CD4-positive, CD25-positive, alpha-beta regulatory T cell (primary cell): ENCODE measurements at regions not wholly inside any gene's neighbourhood (a gene's known extent, or its start where the extent isn't known, plus 50 kb on each side); places are given as distances from the start of the nearest gene placed in this dataset.

Source experiments
- ATAC-seq, 2 donors: fragments of 150-1000 bp; cut with Tn5 transposase; one replicate each; pipeline ENCODE4 v1.10.0; 2021; ENCODE audit warnings: low read depth in 2 of 2, moderate number of reproducible peaks in 2 of 2, moderate library complexity in 1 of 2
- DNase-seq, 3 donors: peaks; one replicate each; pipeline versions ENCODE4 v3.0.0 to v3.0.0-alpha.2; 2012 to 2022; ENCODE audit warnings: mixed read lengths in 1 of 3
- H3K27ac ChIP-seq: one replicate; pipeline ENCODE4 v1.7.0; 2013; ENCODE audit warnings: mild to moderate bottlenecking, low read length; ENCODE audit not compliant: insufficient read depth, poor library complexity, severe bottlenecking
- H3K27me3 ChIP-seq: one replicate; pipeline ENCODE4 v1.7.0; 2013; ENCODE audit warnings: low read length; ENCODE audit not compliant: control insufficient read depth, insufficient read depth
- H3K36me3 ChIP-seq: one replicate; pipeline ENCODE4 v1.7.0; 2013; ENCODE audit warnings: mild to moderate bottlenecking, low read length, moderate library complexity; ENCODE audit not compliant: control insufficient read depth, insufficient read depth
- H3K4me1 ChIP-seq: 2 replicates; pipeline ENCODE4 v1.7.0; 2013; ENCODE audit warnings: mild to moderate bottlenecking, low read length; ENCODE audit not compliant: insufficient read depth, control insufficient read depth, poor library complexity, severe bottlenecking
- H3K4me3 ChIP-seq: one replicate; pipeline ENCODE4 v1.7.0; 2013; ENCODE audit warnings: low read depth, mild to moderate bottlenecking, low read length, moderate library complexity
- H3K9me3 ChIP-seq, 2 experiments: 1 replicate in 1 of 2; 2 replicates in 1 of 2; pipeline ENCODE4 v1.7.0; 2013; ENCODE audit warnings: low read length in 2 of 2, mild to moderate bottlenecking in 1 of 2, moderate library complexity in 1 of 2; ENCODE audit not compliant: control insufficient read depth in 2 of 2
- H3K27ac Mint-ChIP-seq, 3 donors: one replicate each; pipeline ENCODE4 v1.8.0; 2020 to 2022; ENCODE audit warnings: mild to moderate bottlenecking in 3 of 3, mixed read lengths in 3 of 3, moderate library complexity in 2 of 3
- H3K27me3 Mint-ChIP-seq: one replicate; pipeline ENCODE4 v1.8.0; 2022; ENCODE audit warnings: mild to moderate bottlenecking, mixed read lengths
- H3K36me3 Mint-ChIP-seq: one replicate; pipeline ENCODE4 v1.8.0; 2020; ENCODE audit warnings: mixed read lengths
- H3K4me1 Mint-ChIP-seq, 4 donors: one replicate each; pipeline ENCODE4 v1.8.0; 2020 to 2022; ENCODE audit warnings: mixed read lengths in 4 of 4, mild to moderate bottlenecking in 1 of 4
- H3K4me3 Mint-ChIP-seq, 4 donors: one replicate each; pipeline ENCODE4 v1.8.0; 2020 to 2022; ENCODE audit warnings: mild to moderate bottlenecking in 4 of 4, mixed read lengths in 4 of 4, moderate library complexity in 3 of 4
- H3K9me3 Mint-ChIP-seq, 7 donors: one replicate each; pipeline ENCODE4 v1.8.0; 2020 to 2022; ENCODE audit warnings: mixed read lengths in 7 of 7, mild to moderate bottlenecking in 3 of 7, moderate library complexity in 2 of 7

GRCh38 chr10:57288754-57289153 is 927.7 kb upstream of the ZWINT start:
- no peaks in the 10 kb centered on the region for H3K27me3 ChIP-seq
- Mint-ChIP-seq H3K36me3 (no peaks in the 10 kb centered on the region), H3K27me3 (no peaks in the 10 kb centered on the region), H3K27ac (no peak overlapping the region), H3K4me3 (no peak overlapping the region), H3K4me1 (no peaks in the 10 kb centered on the region), H3K9me3 (peaks cover 0 to 18% (median 3%) of the 10 kb centered on the region in 7 donors)
- H3K36me3 ChIP-seq: no peaks in the 10 kb centered on the region
- no peak for ATAC-seq
- DNase-seq: no peak
- H3K27ac ChIP-seq: no peak overlapping the region
- H3K4me3 ChIP-seq: no peak overlapping the region
- H3K9me3 ChIP-seq: no peaks in the 10 kb centered on the region
- no peaks in the 10 kb centered on the region for H3K4me1 ChIP-seq

DNA sequence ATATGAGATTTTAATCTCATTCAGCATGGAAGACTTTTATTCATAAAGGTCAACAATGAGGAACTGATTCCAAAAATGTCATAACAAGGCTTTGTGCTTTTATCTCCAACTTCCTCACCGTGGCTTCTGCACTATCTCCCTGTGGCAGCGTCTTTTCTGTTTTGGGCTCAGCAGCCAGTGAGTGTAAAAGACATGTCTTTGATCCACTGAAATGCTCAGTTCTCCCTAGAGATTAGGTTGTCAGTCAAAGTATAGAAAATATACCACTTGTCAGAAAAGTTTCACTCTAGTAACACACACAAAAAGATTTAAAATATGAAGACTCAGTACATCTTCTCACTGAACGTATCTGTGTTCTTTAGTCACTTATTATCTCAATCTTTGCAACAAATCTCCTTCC is 901.8 kb upstream of the ZWINT start:
- DNase-seq (no peak), ATAC-seq (no peak)
- no peaks in the 10 kb centered on the region for H3K36me3 ChIP-seq
- H3K4me1 ChIP-seq: no peaks in the 10 kb centered on the region
- Mint-ChIP-seq H3K4me3 (no peak overlapping the region), H3K9me3 (peaks cover 0 to 24% (median 7%) of the 10 kb centered on the region in 7 donors), H3K27me3 (no peaks in the 10 kb centered on the region), H3K36me3 (no peaks in the 10 kb centered on the region), H3K27ac (no peak overlapping the region), H3K4me1 (no peaks in the 10 kb centered on the region)
- no peak overlapping the region for H3K27ac ChIP-seq
- H3K9me3 ChIP-seq: no peaks in the 10 kb centered on the region
- H3K27me3 ChIP-seq: no peaks in the 10 kb centered on the region
- H3K4me3 ChIP-seq: no peak overlapping the region

DNA sequence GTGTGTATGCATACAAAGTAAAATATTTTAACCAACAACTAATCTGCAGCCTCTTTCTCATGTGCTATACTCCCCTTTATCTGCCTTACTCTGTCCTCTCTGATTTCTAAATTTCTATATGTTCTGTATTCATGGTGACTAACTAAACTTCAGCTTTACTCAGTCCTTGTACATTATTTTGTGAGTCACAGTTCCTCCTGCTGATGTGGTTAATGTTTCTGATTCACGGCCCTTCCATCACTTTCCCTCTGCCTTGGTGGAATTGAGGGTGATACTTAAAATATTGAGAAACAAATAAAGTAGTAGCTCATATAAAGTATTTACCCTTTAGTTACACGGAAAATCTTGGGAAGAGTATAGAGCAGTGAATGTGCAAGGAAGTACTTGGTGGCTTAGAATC is 899.1 kb upstream of the ZWINT start:
- H3K36me3 Mint-ChIP-seq: no peaks in the 10 kb centered on the region
- H3K4me1 Mint-ChIP-seq: no peaks in the 10 kb centered on the region
- H3K27me3 Mint-ChIP-seq: no peaks in the 10 kb centered on the region
- H3K27ac ChIP-seq: no peak overlapping the region
- ATAC-seq (no peak), DNase-seq (no peak)
- H3K27ac Mint-ChIP-seq: no peak overlapping the region
- peaks cover 1 to 38% (median 11%) of the 10 kb centered on the region in 7 donors for H3K9me3 Mint-ChIP-seq
- no peak overlapping the region for H3K4me3 Mint-ChIP-seq
- H3K4me1 ChIP-seq: no peaks in the 10 kb centered on the region
- H3K36me3 ChIP-seq: no peaks in the 10 kb centered on the region
- peaks cover 0 to 2% of the 10 kb centered on the region in 2 experiments for H3K9me3 ChIP-seq
- no peak overlapping the region for H3K4me3 ChIP-seq
- H3K27me3 ChIP-seq: no peaks in the 10 kb centered on the region

- Mint-ChIP-seq H3K27ac (no peak overlapping the region), H3K27me3 (no peaks in the 10 kb centered on the region), H3K36me3 (no peaks in the 10 kb centered on the region), H3K9me3 (peaks cover 2 to 10% (median 4%) of the 10 kb centered on the region in 7 donors), H3K4me3 (no peak overlapping the region), H3K4me1 (no peaks in the 10 kb centered on the region)
- Histone ChIP-seq H3K27me3 (no peaks in the 10 kb centered on the region), H3K27ac (no peak overlapping the region), H3K36me3 (no peaks in the 10 kb centered on the region), H3K9me3 (peaks cover 0 to 2% of the 10 kb centered on the region in 2 experiments), H3K4me3 (no peak overlapping the region), H3K4me1 (no peaks in the 10 kb centered on the region)
- ATAC-seq (no peak), DNase-seq (no peak)
These were observed 888.7 kb upstream of the ZWINT start for GRCh38 chr10:57249615-57250281.

DNA sequence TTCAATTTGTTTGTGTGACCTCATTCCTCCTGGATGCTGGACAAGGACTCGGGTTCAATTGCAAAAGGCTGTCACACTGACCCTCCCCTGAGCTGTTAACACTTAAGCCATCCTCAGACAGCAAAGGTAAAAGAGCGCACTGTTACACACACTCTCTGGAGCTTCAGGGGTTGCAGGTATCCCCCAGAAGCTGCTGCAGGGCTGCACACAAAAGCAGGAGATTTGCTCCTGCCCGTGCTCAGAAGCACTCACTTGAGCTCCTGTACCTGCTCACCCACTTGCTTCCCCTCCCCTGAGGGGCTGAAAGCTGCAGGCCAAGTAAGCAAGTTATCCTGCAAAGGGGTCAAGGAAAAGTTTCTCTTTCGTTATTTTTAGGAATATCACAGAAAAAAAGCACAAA is 886.2 kb upstream of the ZWINT start:
- H3K27ac ChIP-seq: no peak overlapping the region
- Mint-ChIP-seq H3K9me3 (peaks cover 0 to 6% (median 5%) of the 10 kb centered on the region in 7 donors), H3K36me3 (no peaks in the 10 kb centered on the region), H3K27ac (peak overlapping the region in 1 of 3 donors; percentile 66), H3K27me3 (no peaks in the 10 kb centered on the region), H3K4me1 (no peaks in the 10 kb centered on the region), H3K4me3 (no peak overlapping the region)
- H3K9me3 ChIP-seq: peaks cover 0 to 2% of the 10 kb centered on the region in 2 experiments
- no peaks in the 10 kb centered on the region for H3K36me3 ChIP-seq
- H3K27me3 ChIP-seq: no peaks in the 10 kb centered on the region
- H3K4me1 ChIP-seq: no peaks in the 10 kb centered on the region
- H3K4me3 ChIP-seq: no peak overlapping the region
- DNase-seq (no peak), ATAC-seq (no peak)

DNA sequence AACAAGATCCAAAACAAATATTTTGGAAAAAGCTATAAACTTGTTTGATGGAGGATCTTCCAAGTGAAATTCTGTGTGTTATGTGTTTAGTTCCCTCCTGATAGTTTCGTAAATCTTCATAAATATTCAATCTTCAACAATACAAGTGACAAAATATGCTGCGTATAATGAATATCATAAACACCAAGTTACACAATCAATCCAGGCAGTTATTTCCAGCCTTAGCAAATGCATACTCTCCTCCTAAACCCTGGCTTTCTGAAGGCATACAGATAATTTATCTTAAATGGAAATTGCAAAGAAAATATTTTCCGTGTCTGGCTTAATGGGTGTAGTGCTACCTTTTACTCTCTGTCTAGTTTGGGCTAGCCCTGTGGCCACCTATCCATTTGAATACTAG is 864.9 kb upstream of the ZWINT start:
- DNase-seq (no peak), ATAC-seq (no peak)
- no peak overlapping the region for H3K27ac ChIP-seq
- no peaks in the 10 kb centered on the region for H3K36me3 Mint-ChIP-seq
- H3K4me1 ChIP-seq: no peaks in the 10 kb centered on the region
- peaks cover 0 to 31% (median 4%) of the 10 kb centered on the region in 7 donors for H3K9me3 Mint-ChIP-seq
- no peaks in the 10 kb centered on the region for H3K36me3 ChIP-seq
- no peak overlapping the region for H3K4me3 Mint-ChIP-seq
- H3K4me3 ChIP-seq: no peak overlapping the region
- no peak overlapping the region for H3K27ac Mint-ChIP-seq
- H3K9me3 ChIP-seq: peaks cover 0 to 2% of the 10 kb centered on the region in 2 experiments
- no peaks in the 10 kb centered on the region for H3K27me3 Mint-ChIP-seq
- H3K27me3 ChIP-seq: no peaks in the 10 kb centered on the region
- no peaks in the 10 kb centered on the region for H3K4me1 Mint-ChIP-seq

GRCh38 chr10:57224811-57225210 is 863.8 kb upstream of the ZWINT start:
- no peaks in the 10 kb centered on the region for H3K27me3 Mint-ChIP-seq
- Histone ChIP-seq H3K36me3 (no peaks in the 10 kb centered on the region), H3K9me3 (peaks cover 0 to 2% of the 10 kb centered on the region in 2 experiments), H3K27me3 (no peaks in the 10 kb centered on the region), H3K4me3 (no peak overlapping the region), H3K4me1 (no peaks in the 10 kb centered on the region), H3K27ac (no peak overlapping the region)
- no peak for ATAC-seq
- no peaks in the 10 kb centered on the region for H3K4me1 Mint-ChIP-seq
- no peaks in the 10 kb centered on the region for H3K36me3 Mint-ChIP-seq
- no peak for DNase-seq
- no peak overlapping the region for H3K4me3 Mint-ChIP-seq
- peaks cover 0 to 23% (median 3%) of the 10 kb centered on the region in 7 donors for H3K9me3 Mint-ChIP-seq
- no peak overlapping the region for H3K27ac Mint-ChIP-seq

GRCh38 chr10:57222603-57223002 is 861.5 kb upstream of the ZWINT start:
- Histone ChIP-seq H3K27ac (no peak overlapping the region), H3K9me3 (no peaks in the 10 kb centered on the region), H3K4me1 (no peaks in the 10 kb centered on the region), H3K4me3 (no peak overlapping the region), H3K36me3 (no peaks in the 10 kb centered on the region), H3K27me3 (no peaks in the 10 kb centered on the region)
- no peak for ATAC-seq
- H3K4me3 Mint-ChIP-seq: no peak overlapping the region
- no peak overlapping the region for H3K27ac Mint-ChIP-seq
- H3K4me1 Mint-ChIP-seq: no peaks in the 10 kb centered on the region
- no peaks in the 10 kb centered on the region for H3K36me3 Mint-ChIP-seq
- DNase-seq: no peak
- no peaks in the 10 kb centered on the region for H3K27me3 Mint-ChIP-seq
- H3K9me3 Mint-ChIP-seq: peaks cover 0 to 10% (median 2%) of the 10 kb centered on the region in 7 donors
